Kidney epithelial cell (primary cell): ENCODE measurements at regions not wholly inside any gene's neighbourhood (a gene's known extent, or its start where the extent isn't known, plus 50 kb on each side); places are given as distances from the start of the nearest gene placed in this dataset.

Experiments
- DNase-seq: peaks from one replicate; pipeline ENCODE4 v3.0.0-alpha.2; 2010; ENCODE audit warnings: low read depth
- H3K27me3 ChIP-seq: 2 replicates; pipeline ENCODE4 v1.6.0; 2011; ENCODE audit warnings: low read length; ENCODE audit not compliant: control insufficient read depth, insufficient read depth
- H3K36me3 ChIP-seq: 2 replicates; pipeline ENCODE4 v1.5.1; 2011; ENCODE audit warnings: low read length; ENCODE audit not compliant: control insufficient read depth, insufficient read depth
- H3K4me3 ChIP-seq: 2 replicates; pipeline ENCODE4 v1.5.1; 2011; ENCODE audit warnings: low read depth, mild to moderate bottlenecking, control low read depth, low read length
- CTCF ChIP-seq: IDR thresholded peaks from 2 replicates; pipeline ENCODE4 v1.5.1; 2011; ENCODE audit warnings: mild to moderate bottlenecking, moderate library complexity, low read length, control low read depth, inconsistent platforms; ENCODE audit not compliant: insufficient read depth, poor library complexity, severe bottlenecking

GRCh38 chr5:96562614-96563013, 99.6 kb upstream of the CAST start:
- no peak for TF ChIP-seq CTCF
- no peak overlapping the region for H3K4me3 ChIP-seq
- no peaks in the 10 kb centered on the region for H3K36me3 ChIP-seq
- DNase-seq: no peak
- H3K27me3 ChIP-seq: no peaks in the 10 kb centered on the region

- Histone ChIP-seq H3K27me3 (no peaks in the 10 kb centered on the region), H3K4me3 (no peak overlapping the region), H3K36me3 (no peaks in the 10 kb centered on the region)
- no peak for DNase-seq
- no peak for TF ChIP-seq CTCF
Measured at GRCh38 chr5:96563816-96564215, 98.4 kb upstream of the CAST start.

GRCh38 chr5:96565582-96566265, 96.5 kb upstream of the CAST start:
- Histone ChIP-seq H3K36me3 (no peaks in the 10 kb centered on the region), H3K4me3 (no peak overlapping the region), H3K27me3 (no peaks in the 10 kb centered on the region)
- DNase-seq: no peak
- TF ChIP-seq CTCF: no peak

- DNase-seq: no peak
- H3K27me3 ChIP-seq: no peaks in the 10 kb centered on the region
- TF ChIP-seq CTCF: no peak
- H3K36me3 ChIP-seq: no peaks in the 10 kb centered on the region
- H3K4me3 ChIP-seq: no peak overlapping the region
Measured at GRCh38 chr5:96566833-96567587, 95.2 kb upstream of the CAST start.

- no peaks in the 10 kb centered on the region for H3K36me3 ChIP-seq
- TF ChIP-seq CTCF: no peak
- DNase-seq: no peak
- H3K27me3 ChIP-seq: no peaks in the 10 kb centered on the region
- no peak overlapping the region for H3K4me3 ChIP-seq
Measured at GRCh38 chr5:96569332-96569731, 92.8 kb upstream of the CAST start.
